H1 (cell line): ENCODE measurements at regions not wholly inside any gene's neighbourhood (a gene's known extent, or its start where the extent isn't known, plus 50 kb on each side); places are given as distances from the start of the nearest gene placed in this dataset.

Experiments used
- CTCF ChIA-PET: fragments of 300-600 bp; sonication (Branson Sonifier 250); formaldehyde crosslinking; loops from one replicate; lab custom pipeline; 2021; ENCODE audit not compliant: partially characterized antibody; lab: Charles Lee
- POLR2A ChIA-PET: fragments of 300-600 bp; sonication (Branson Sonifier 250); formaldehyde crosslinking; loops from one replicate; lab custom pipeline; 2021; ENCODE audit warnings: inconsistent platforms; ENCODE audit not compliant: partially characterized antibody; lab: Charles Lee
- DNase-seq, 2 experiments: peaks; one replicate each; pipeline versions ENCODE4 v3.0.0 to v3.0.0-alpha.2; 2010 to 2022; ENCODE audit warnings: low spot score in 2 of 2, low read depth in 1 of 2, mixed read lengths in 1 of 2
- FAIRE-seq: peaks from 2 replicates; lab custom pipeline; 2011; peaks lifted over from hg19 to GRCh38; lab: Jason Lieb, UNC
- H2AFZ ChIP-seq: 2 replicates; pipeline ENCODE4 v1.8.1; 2012; ENCODE audit warnings: low read length, inconsistent platforms
- H2AK5ac ChIP-seq: 2 replicates; pipeline ENCODE4 v1.6.1; 2013; ENCODE audit warnings: low read depth, low read length
- H2BK120ac ChIP-seq: replicated peaks from 2 replicates; pipeline ENCODE3; 2013; ENCODE audit warnings: low read depth, low read length, inconsistent platforms
- H2BK12ac ChIP-seq: 2 replicates; pipeline ENCODE4 v1.6.1; 2013; ENCODE audit warnings: low read depth, low read length
- H2BK15ac ChIP-seq: 2 replicates; pipeline ENCODE4 v1.6.1; 2013; ENCODE audit warnings: low read length
- H2BK20ac ChIP-seq: 2 replicates; pipeline ENCODE4 v1.6.1; 2013; ENCODE audit warnings: low read length
- H2BK5ac ChIP-seq: 2 replicates; pipeline ENCODE4 v1.6.1; 2013; ENCODE audit warnings: low read depth, low read length
- H3K14ac ChIP-seq: 2 replicates; pipeline ENCODE4 v1.6.1; 2013; ENCODE audit warnings: inconsistent platforms; ENCODE audit not compliant: insufficient read length
- H3K18ac ChIP-seq: 2 replicates; pipeline ENCODE4 v1.6.1; 2013; ENCODE audit warnings: low read length; ENCODE audit errors: extremely low read depth
- H3K23ac ChIP-seq: 2 replicates; pipeline ENCODE4 v1.6.1; 2013; ENCODE audit warnings: inconsistent platforms; ENCODE audit not compliant: insufficient read length
- H3K23me2 ChIP-seq: 2 replicates; pipeline ENCODE4 v1.6.1; 2013; ENCODE audit warnings: low read depth, low read length
- H3K27ac ChIP-seq: 2 replicates; pipeline ENCODE4 v1.6.1; 2011; ENCODE audit warnings: low read depth, low read length, inconsistent platforms
- H3K27me3 ChIP-seq, 4 experiments: replicated peaks in 1 of 4; 1 replicate in 1 of 4; 2 replicates in 3 of 4; pipeline versions ENCODE4 v1.6.1 to v1.8.1; 2011 to 2013; ENCODE audit warnings: low read length in 3 of 4, mild to moderate bottlenecking in 3 of 4, inconsistent platforms in 2 of 4, mixed read lengths in 2 of 4, moderate library complexity in 1 of 4; ENCODE audit not compliant: control insufficient read depth in 3 of 4, insufficient read depth in 3 of 4; ENCODE audit errors: extremely low read depth in 1 of 4
- H3K36me3 ChIP-seq, 4 experiments: 2 replicates each; pipeline versions ENCODE4 v1.6.1 to v1.8.1; 2011 to 2013; ENCODE audit warnings: mild to moderate bottlenecking in 4 of 4, low read length in 3 of 4, moderate library complexity in 2 of 4, control low read depth in 1 of 4, inconsistent platforms in 1 of 4; ENCODE audit not compliant: insufficient read depth in 4 of 4, control insufficient read depth in 2 of 4
- H3K4ac ChIP-seq: replicated peaks from 2 replicates; pipeline ENCODE3; 2013; ENCODE audit warnings: low read length, low read depth, mixed read lengths, inconsistent platforms; ENCODE audit not compliant: insufficient read length
- H3K4me1 ChIP-seq, 4 experiments: replicated peaks in 1 of 4; 1 replicate in 1 of 4; 2 replicates in 3 of 4; pipeline versions ENCODE4 v1.6.1 to v1.8.1; 2011 to 2013; ENCODE audit warnings: low read length in 3 of 4, inconsistent platforms in 2 of 4, mixed read lengths in 1 of 4; ENCODE audit not compliant: insufficient read depth in 4 of 4, control insufficient read depth in 3 of 4
- H3K4me2 ChIP-seq, 2 experiments: 2 replicates each; pipeline versions ENCODE4 v1.6.1 to v1.8.1; 2011 to 2013; ENCODE audit warnings: low read depth in 2 of 2, low read length in 2 of 2, control low read depth in 1 of 2, inconsistent platforms in 1 of 2, mild to moderate bottlenecking in 1 of 2; ENCODE audit not compliant: insufficient read depth in 1 of 2
- H3K4me3 ChIP-seq, 4 experiments: fragments of 200-600, 300-600 bp in 1 of 4; sonication (generic), shearing (Covaris generic), sonication (Bioruptor Twin) in 1 of 4; 2 replicates each; pipeline versions ENCODE4 v1.5.1 to v1.8.1; 2011 to 2016; ENCODE audit warnings: low read length in 4 of 4, low read depth in 3 of 4, control low read depth in 2 of 4, inconsistent platforms in 2 of 4, mild to moderate bottlenecking in 2 of 4, mixed read lengths in 1 of 4, moderate library complexity in 1 of 4; ENCODE audit not compliant: insufficient read depth in 2 of 4; ENCODE audit errors: extremely low read depth in 1 of 4
- H3K56ac ChIP-seq: replicated peaks from 2 replicates; pipeline ENCODE3; 2013; ENCODE audit warnings: low read depth, mild to moderate bottlenecking, mixed read lengths, low read length, inconsistent platforms; ENCODE audit not compliant: insufficient read length
- H3K79me1 ChIP-seq: 2 replicates; pipeline ENCODE4 v1.6.1; 2013; ENCODE audit warnings: low read depth, low read length, control low read depth
- H3K79me2 ChIP-seq, 2 experiments: 2 replicates each; pipeline versions ENCODE4 v1.6.1 to v1.8.1; 2012 to 2013; ENCODE audit warnings: low read length in 2 of 2, mild to moderate bottlenecking in 2 of 2, inconsistent platforms in 1 of 2; ENCODE audit not compliant: insufficient read depth in 2 of 2, control insufficient read depth in 1 of 2
- H3K9ac ChIP-seq, 4 experiments: replicated peaks in 1 of 4; 1 replicate in 1 of 4; 2 replicates in 3 of 4; pipeline versions ENCODE4 v1.6.1 to v1.8.1; 2011 to 2013; ENCODE audit warnings: low read depth in 3 of 4, low read length in 3 of 4, control low read depth in 2 of 4, mild to moderate bottlenecking in 2 of 4, moderate library complexity in 2 of 4, inconsistent platforms in 1 of 4; ENCODE audit errors: extremely low read depth in 1 of 4
- H3K9me3 ChIP-seq, 2 experiments: 2 replicates each; pipeline versions ENCODE4 v1.6.1 to v1.8.1; 2012 to 2013; ENCODE audit warnings: mild to moderate bottlenecking in 2 of 2, moderate library complexity in 2 of 2, control low read depth in 1 of 2, inconsistent platforms in 1 of 2, low read depth in 1 of 2, low read length in 1 of 2, mixed read lengths in 1 of 2; ENCODE audit not compliant: insufficient read depth in 2 of 2
- H4K20me1 ChIP-seq, 2 experiments: replicated peaks in 1 of 2; 2 replicates each; pipeline versions ENCODE3 to v1.8.1; 2011 to 2013; ENCODE audit warnings: inconsistent platforms in 2 of 2, low read length in 2 of 2, mild to moderate bottlenecking in 1 of 2; ENCODE audit not compliant: insufficient read depth in 2 of 2, control insufficient read depth in 1 of 2
- H4K5ac ChIP-seq: 2 replicates; pipeline ENCODE4 v1.6.1; 2013; ENCODE audit warnings: low read length, low read depth, mixed read lengths, inconsistent platforms; ENCODE audit not compliant: insufficient read length
- H4K8ac ChIP-seq: 2 replicates; pipeline ENCODE4 v1.8.0; 2013; ENCODE audit warnings: mild to moderate bottlenecking, moderate library complexity, low read length, inconsistent platforms; ENCODE audit not compliant: insufficient read depth; ENCODE audit errors: extremely low read depth
- H4K91ac ChIP-seq: replicated peaks from 2 replicates; pipeline ENCODE3; 2013; ENCODE audit warnings: low read length, mixed read lengths, inconsistent platforms; ENCODE audit not compliant: insufficient read length
- CHD2 ChIP-seq: IDR thresholded peaks from 2 replicates; pipeline ENCODE4 v1.6.1; 2012; ENCODE audit warnings: low read length, improper control_type of control experiment
- CTBP2 ChIP-seq: IDR thresholded peaks from 2 replicates; pipeline ENCODE4 v1.7.0; 2011; ENCODE audit warnings: borderline replicate concordance, mild to moderate bottlenecking, moderate library complexity, mixed read lengths, low read length; ENCODE audit not compliant: insufficient read depth, insufficient read length
- GABPA ChIP-seq: IDR thresholded peaks from 2 replicates; pipeline ENCODE4 v1.6.1; 2011; ENCODE audit warnings: mild to moderate bottlenecking, low read length, moderate library complexity, borderline replicate concordance; ENCODE audit not compliant: insufficient read depth
- HDAC2 ChIP-seq, 2 experiments: fragments of 300-600 bp in 1 of 2; sonication (generic) in 1 of 2; IDR thresholded peaks; 2 replicates each; pipeline ENCODE4 v1.6.1; 2011 to 2012; ENCODE audit warnings: low read depth in 2 of 2, low read length in 2 of 2, mild to moderate bottlenecking in 2 of 2, moderate library complexity in 2 of 2, borderline replicate concordance in 1 of 2, inconsistent platforms in 1 of 2
- RBBP5 ChIP-seq: IDR thresholded peaks from 2 replicates; pipeline ENCODE4 v1.7.1; 2012; ENCODE audit warnings: low read depth, mild to moderate bottlenecking, inconsistent platforms, low read length, moderate library complexity, borderline replicate concordance
- RXRA ChIP-seq: IDR thresholded peaks from 2 replicates; pipeline ENCODE4 v1.6.1; 2011; ENCODE audit warnings: low read depth, mild to moderate bottlenecking, low read length, moderate library complexity; ENCODE audit not compliant: insufficient read depth
- SAP30 ChIP-seq: fragments of 300-600 bp; sonication (generic); IDR thresholded peaks from 2 replicates; pipeline ENCODE4 v1.7.1; 2012; ENCODE audit warnings: low read length, moderate library complexity, mild to moderate bottlenecking, inconsistent platforms; ENCODE audit not compliant: insufficient read depth, insufficient replicate concordance
- SIN3A ChIP-seq, 2 experiments: IDR thresholded peaks in 1 of 2; conservative IDR thresholded peaks in 1 of 2; 2 replicates each; pipeline ENCODE4 v1.6.1; 2011 to 2012; ENCODE audit warnings: low read length in 2 of 2, improper control_type of control experiment in 1 of 2, low read depth in 1 of 2, mild to moderate bottlenecking in 1 of 2
- TBP ChIP-seq: IDR thresholded peaks from 2 replicates; pipeline ENCODE4 v1.6.1; 2011; ENCODE audit warnings: low read depth, low read length, improper control_type of control experiment
- TCF12 ChIP-seq: IDR thresholded peaks from 2 replicates; pipeline ENCODE4 v1.6.1; 2011; ENCODE audit warnings: low read depth, mild to moderate bottlenecking, low read length
- YY1 ChIP-seq: IDR thresholded peaks from 2 replicates; pipeline ENCODE4 v1.6.1; 2011; ENCODE audit warnings: low read depth, mild to moderate bottlenecking, low read length
- WGBS, 2 experiments: shearing (Covaris generic) in 1 of 2; methylation state at CpG; one replicate each; pipeline versions ENCODE4 v1.1.6 to v1.1.7; 2013 to 2015; ENCODE audit warnings: low lambda C conversion rate in 2 of 2, mixed read lengths in 2 of 2, inconsistent platforms in 1 of 2, low coverage in 1 of 2, missing lambda C conversion rate in 1 of 2; ENCODE audit not compliant: insufficient replicate concordance in 2 of 2, insufficient coverage in 1 of 2, insufficient read length in 1 of 2; ENCODE audit errors: extremely low coverage in 1 of 2, missing lambda C conversion rate in 1 of 2; 5-methylcytosine and 5-hydroxymethylcytosine counted together

GRCh38 chr5:115465431-115465830, 79.1 kb downstream of the FEM1C start:
- no peak for FAIRE-seq
- H3K18ac ChIP-seq, result no peak overlapping the region
- H3K14ac ChIP-seq, result no peak overlapping the region
- no peaks in the 10 kb centered on the region for H3K9me3 ChIP-seq
- H4K20me1 ChIP-seq, result no peaks in the 10 kb centered on the region
- no peaks in the 10 kb centered on the region for H3K4me1 ChIP-seq
- H3K4me3 ChIP-seq, result no peak overlapping the region
- no peak overlapping the region for H4K8ac ChIP-seq
- no peak overlapping the region for H4K91ac ChIP-seq
- no peaks in the 10 kb centered on the region for H3K79me1 ChIP-seq
- H3K56ac ChIP-seq, result no peak overlapping the region
- no peaks in the 10 kb centered on the region for H3K79me2 ChIP-seq
- POLR2A ChIA-PET, result no interaction called here
- no peak overlapping the region for H3K4me2 ChIP-seq
- H2BK15ac ChIP-seq, result no peak overlapping the region
- TF ChIP-seq RBBP5, result no peak
- TF ChIP-seq TBP, result no peak
- no peak for TF ChIP-seq CTBP2
- no peak for TF ChIP-seq YY1
- no peak for TF ChIP-seq GABPA
- no peak for TF ChIP-seq TCF12
- TF ChIP-seq SIN3A (conservative IDR thresholded peaks at IDR 0.05 in 1 of 2, IDR thresholded peaks at IDR 0.05 in 1 of 2; ENCODE audit: low read depth in 1 of 2, low read length in 2 of 2), result no peak
- TF ChIP-seq RXRA, result no peak
- TF ChIP-seq HDAC2 (IDR thresholded peaks at IDR 0.05; ENCODE audit: borderline replicate concordance in 1 of 2, low read depth in 2 of 2, low read length in 2 of 2), result no peak
- TF ChIP-seq CHD2, result no peak
- no peak for TF ChIP-seq SAP30
- TF ChIP-seq, all 59 proteins: peak for 0
- CTCF ChIA-PET, result no interaction called here
- H2BK5ac ChIP-seq, result no peak overlapping the region
- no peak overlapping the region for H2BK12ac ChIP-seq
- no peak overlapping the region for H2BK20ac ChIP-seq
- H2AFZ ChIP-seq, result no peak overlapping the region
- H4K5ac ChIP-seq, result no peak overlapping the region
- no peak overlapping the region for H3K23ac ChIP-seq
- H2AK5ac ChIP-seq, result no peak overlapping the region
- WGBS, 2 experiments, result 100% methylated on average over 1 of the region's 1 CpG; no CpG with 5 or more reads in 1 of the 2 experiments
- no peak overlapping the region for H3K9ac ChIP-seq
- H2BK120ac ChIP-seq, result no peak overlapping the region
- no peaks in the 10 kb centered on the region for H3K27me3 ChIP-seq
- DNase-seq, result no peak
- no peak overlapping the region for H3K4ac ChIP-seq
- H3K27ac ChIP-seq, result no peak overlapping the region
- no peaks in the 10 kb centered on the region for H3K23me2 ChIP-seq
- no peaks in the 10 kb centered on the region for H3K36me3 ChIP-seq
